ENCODE measurements at regions not wholly inside any gene's neighbourhood (a gene's known extent, or its start where the extent isn't known, plus 50 kb on each side); places are given as distances from the start of the nearest gene placed in this dataset.
A peak's percentile ranks its signal among the peaks of the same experiment; 100 is the strongest.

GRCh38 chr1:5430136-5430535 lies 562.1 kb downstream of the NPHP4 start:
- Mint-ChIP-seq H3K27ac (no peak overlapping the region), H3K9me3 (no peaks in the 10 kb centered on the region), H3K27me3 (peaks cover 14 to 54% of the 10 kb centered on the region in 2 donors), H3K4me1 (peaks cover 0 to 14% (median 2%) of the 10 kb centered on the region in 3 donors), H3K36me3 (peaks cover 0 to 3% (median 0%) of the 10 kb centered on the region in 3 donors), H3K4me3 (no peak overlapping the region)
- DNase-seq: no peak
- ChIA-PET CTCF (no interaction called here), POLR2A (no interaction called here)
- H3K4me1 ChIP-seq (ENCODE audit: insufficient read depth, low read length): no peaks in the 10 kb centered on the region
- peaks cover 6% of the 10 kb centered on the region for H3K27me3 ChIP-seq (ENCODE audit: insufficient read depth, low read length, poor library complexity, severe bottlenecking)
- no peaks in the 10 kb centered on the region for H3K36me3 ChIP-seq (ENCODE audit: insufficient read depth, low read length)
- H3K4me3 ChIP-seq (ENCODE audit: low read length): no peak overlapping the region
- H3K9me3 ChIP-seq (ENCODE audit: low read length): no peaks in the 10 kb centered on the region
- H3K27ac ChIP-seq (ENCODE audit: low read depth, low read length): no peak overlapping the region

GRCh38 chr1:5428351-5428750 lies 563.9 kb downstream of the NPHP4 start:
- Histone ChIP-seq H3K4me3 (ENCODE audit: low read length) (no peak overlapping the region), H3K27me3 (ENCODE audit: insufficient read depth, low read length, poor library complexity, severe bottlenecking) (peaks cover 6% of the 10 kb centered on the region), H3K9me3 (ENCODE audit: low read length) (no peaks in the 10 kb centered on the region), H3K36me3 (ENCODE audit: insufficient read depth, low read length) (no peaks in the 10 kb centered on the region), H3K27ac (ENCODE audit: low read depth, low read length) (no peak overlapping the region), H3K4me1 (ENCODE audit: insufficient read depth, low read length) (peaks cover 5% of the 10 kb centered on the region)
- POLR2A ChIA-PET: no interaction called here
- H3K27me3 Mint-ChIP-seq: peaks cover 13 to 41% of the 10 kb centered on the region in 2 donors
- DNase-seq: no peak
- peaks cover 0 to 3% (median 0%) of the 10 kb centered on the region in 3 donors for H3K36me3 Mint-ChIP-seq
- no peak overlapping the region for H3K4me3 Mint-ChIP-seq
- no peaks in the 10 kb centered on the region for H3K9me3 Mint-ChIP-seq
- peak overlapping the region in 2 of 8 donors; percentile 22 to 50 for H3K27ac Mint-ChIP-seq
- CTCF ChIA-PET: no interaction called here
- H3K4me1 Mint-ChIP-seq: peaks cover 8 to 29% (median 8%) of the 10 kb centered on the region in 3 donors

DNA sequence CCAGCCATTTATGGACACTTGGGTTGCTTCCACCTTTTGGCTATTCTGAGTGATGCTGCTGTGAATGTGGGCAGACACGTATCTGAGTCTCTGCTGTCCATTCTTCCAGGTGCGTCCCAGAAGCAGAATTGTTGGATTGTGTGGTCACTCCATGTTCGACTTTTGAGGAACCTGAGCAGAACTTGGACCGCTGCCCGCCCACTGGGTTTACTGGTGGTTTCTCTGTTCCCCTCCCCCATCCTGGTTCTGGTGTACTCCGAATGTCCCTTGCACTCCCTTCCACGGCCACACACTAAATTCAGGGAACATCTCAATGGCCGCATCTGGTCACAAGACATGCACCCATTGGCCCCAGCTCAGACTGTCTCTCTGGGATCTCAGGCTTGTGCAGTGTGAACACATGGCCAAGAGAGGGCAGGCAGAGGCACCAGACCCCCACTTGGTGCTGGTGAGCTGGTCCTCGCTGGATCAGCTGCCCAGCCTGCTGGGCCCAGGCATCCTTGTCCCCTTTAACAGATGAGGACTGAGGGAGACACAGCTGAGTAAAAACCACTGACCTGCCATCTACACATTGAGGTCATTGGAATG lies 565.1 kb downstream of the NPHP4 start:
- H3K36me3 ChIP-seq (ENCODE audit: insufficient read depth, low read length): no peaks in the 10 kb centered on the region
- no peaks in the 10 kb centered on the region for H3K9me3 ChIP-seq (ENCODE audit: low read length)
- Mint-ChIP-seq H3K27ac (no peak overlapping the region), H3K9me3 (no peaks in the 10 kb centered on the region), H3K36me3 (peaks cover 0 to 3% (median 0%) of the 10 kb centered on the region in 3 donors), H3K27me3 (peaks cover 12 to 33% of the 10 kb centered on the region in 2 donors), H3K4me3 (no peak overlapping the region), H3K4me1 (peaks cover 21 to 41% (median 21%) of the 10 kb centered on the region in 3 donors)
- H3K4me3 ChIP-seq (ENCODE audit: low read length): no peak overlapping the region
- H3K27me3 ChIP-seq (ENCODE audit: insufficient read depth, low read length, poor library complexity, severe bottlenecking): peaks cover 6% of the 10 kb centered on the region
- peak in 1 of 5 donors; percentile 9 for DNase-seq
- ChIA-PET POLR2A (no interaction called here), CTCF (no interaction called here)
- no peak overlapping the region for H3K27ac ChIP-seq (ENCODE audit: low read depth, low read length)
- peaks cover 17% of the 10 kb centered on the region for H3K4me1 ChIP-seq (ENCODE audit: insufficient read depth, low read length)

DNA sequence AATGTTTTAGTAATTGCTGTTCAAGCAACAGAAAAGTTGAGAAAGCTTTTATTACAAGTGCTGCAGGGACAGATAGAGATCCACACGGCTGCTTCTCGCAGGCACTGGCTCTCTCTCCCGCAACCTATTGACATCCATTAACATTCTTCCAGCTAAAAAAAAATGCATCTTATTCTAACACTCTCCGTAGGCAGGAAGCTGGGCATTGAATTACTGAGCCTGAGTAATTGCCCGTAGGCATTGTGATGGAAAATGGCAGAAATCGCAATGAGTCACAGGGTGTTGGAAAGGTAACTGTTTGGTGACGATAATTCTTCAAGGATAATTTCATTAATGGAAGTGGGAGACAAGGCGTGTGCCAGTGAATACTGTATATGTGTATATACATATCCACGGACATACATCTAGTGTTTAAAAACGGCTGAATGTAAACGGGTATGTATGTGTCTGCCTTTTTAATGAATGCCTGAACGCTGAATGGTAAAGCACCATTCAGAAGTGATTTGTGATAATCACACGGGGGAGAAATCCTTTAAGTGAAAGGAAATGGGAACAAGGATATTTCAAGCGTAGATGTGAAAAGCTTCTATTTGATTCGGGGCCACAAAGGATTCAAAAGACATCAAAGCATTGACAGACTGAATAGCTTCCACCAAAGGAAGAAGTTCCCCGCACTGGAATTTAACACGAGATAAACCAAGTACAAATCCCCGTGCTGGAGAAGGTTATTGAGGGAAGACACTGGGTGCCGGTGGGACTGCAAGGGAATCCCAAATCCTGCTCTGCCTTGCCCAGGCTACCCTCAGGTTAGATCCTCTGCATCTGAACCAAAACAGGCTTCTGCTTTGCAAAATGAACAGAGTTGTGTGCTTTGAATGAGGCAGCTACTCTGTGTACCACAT lies 567.2 kb downstream of the NPHP4 start:
- H3K4me3 Mint-ChIP-seq: peak overlapping the region in 1 of 7 donors; percentile 5
- peaks cover 0 to 3% (median 0%) of the 10 kb centered on the region in 3 donors for H3K36me3 Mint-ChIP-seq
- DNase-seq: no peak
- H3K4me1 Mint-ChIP-seq: peaks cover 27 to 49% (median 28%) of the 10 kb centered on the region in 3 donors
- peaks cover 24% of the 10 kb centered on the region for H3K4me1 ChIP-seq (ENCODE audit: insufficient read depth, low read length)
- H3K27ac ChIP-seq (ENCODE audit: low read depth, low read length): no peak overlapping the region
- H3K9me3 Mint-ChIP-seq: no peaks in the 10 kb centered on the region
- no peak overlapping the region for H3K27ac Mint-ChIP-seq
- peaks cover 6% of the 10 kb centered on the region for H3K27me3 ChIP-seq (ENCODE audit: insufficient read depth, low read length, poor library complexity, severe bottlenecking)
- H3K36me3 ChIP-seq (ENCODE audit: insufficient read depth, low read length): no peaks in the 10 kb centered on the region
- POLR2A ChIA-PET: no interaction called here
- CTCF ChIA-PET: no interaction called here
- peaks cover 11 to 21% of the 10 kb centered on the region in 2 donors for H3K27me3 Mint-ChIP-seq
- no peak overlapping the region for H3K4me3 ChIP-seq (ENCODE audit: low read length)
- no peaks in the 10 kb centered on the region for H3K9me3 ChIP-seq (ENCODE audit: low read length)

GRCh38 chr1:5423109-5423508 lies 569.1 kb downstream of the NPHP4 start:
- Mint-ChIP-seq H3K27ac (peak overlapping the region in 7 of 8 donors; percentile 7 to 89 (median 74)), H3K9me3 (no peaks in the 10 kb centered on the region), H3K27me3 (peaks cover 6 to 12% of the 10 kb centered on the region in 2 donors), H3K36me3 (peaks cover 0 to 3% (median 0%) of the 10 kb centered on the region in 3 donors), H3K4me1 (peaks cover 27 to 41% (median 30%) of the 10 kb centered on the region in 3 donors), H3K4me3 (peak overlapping the region in 6 of 7 donors; percentile 42 to 92 (median 66))
- ChIA-PET CTCF (interaction anchor here (2.1 kb wide), 1 partner anchor 9 kb away, joined by 4 read pairs; no protein-coding TSS in a partner anchor), POLR2A (no interaction called here)
- peak; percentile 7 to 58 (median 29) for DNase-seq
- Histone ChIP-seq H3K4me3 (ENCODE audit: low read length) (peak overlapping the region; percentile 31), H3K27me3 (ENCODE audit: insufficient read depth, low read length, poor library complexity, severe bottlenecking) (no peaks in the 10 kb centered on the region), H3K4me1 (ENCODE audit: insufficient read depth, low read length) (peaks cover 24% of the 10 kb centered on the region), H3K9me3 (ENCODE audit: low read length) (no peaks in the 10 kb centered on the region), H3K36me3 (ENCODE audit: insufficient read depth, low read length) (no peaks in the 10 kb centered on the region), H3K27ac (ENCODE audit: low read depth, low read length) (no peak overlapping the region)

DNA sequence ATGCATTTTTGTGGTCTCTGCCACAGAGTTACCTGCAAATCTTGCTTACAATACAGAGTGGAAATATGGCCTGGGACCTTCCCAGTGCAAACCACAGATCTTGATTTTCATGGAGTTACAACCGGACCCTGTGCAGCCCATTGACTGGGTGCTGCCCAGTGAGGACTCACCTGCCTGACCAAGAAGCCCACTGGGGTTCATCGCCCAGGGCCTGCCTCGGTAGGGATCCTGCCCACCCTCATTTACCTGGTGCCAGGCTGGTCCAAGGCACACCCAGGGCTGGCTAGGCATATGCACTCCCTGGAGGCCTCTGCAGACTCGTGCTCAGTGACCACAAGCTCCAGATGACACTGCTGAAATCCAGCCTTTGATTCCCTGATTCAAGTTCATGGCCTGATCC lies 572.7 kb downstream of the NPHP4 start:
- Mint-ChIP-seq H3K4me1 (peaks cover 27 to 34% (median 28%) of the 10 kb centered on the region in 3 donors), H3K4me3 (no peak overlapping the region), H3K27ac (no peak overlapping the region), H3K27me3 (peaks cover 0 to 4% of the 10 kb centered on the region in 2 donors), H3K36me3 (no peaks in the 10 kb centered on the region), H3K9me3 (no peaks in the 10 kb centered on the region)
- H3K4me3 ChIP-seq (ENCODE audit: low read length): no peak overlapping the region
- POLR2A ChIA-PET: no interaction called here
- CTCF ChIA-PET: interaction anchor here (1.3 kb wide), 1 partner anchor 8 kb away, joined by 4 read pairs; no protein-coding TSS in a partner anchor
- H3K27me3 ChIP-seq (ENCODE audit: insufficient read depth, low read length, poor library complexity, severe bottlenecking): no peaks in the 10 kb centered on the region
- H3K4me1 ChIP-seq (ENCODE audit: insufficient read depth, low read length): peaks cover 24% of the 10 kb centered on the region
- H3K27ac ChIP-seq (ENCODE audit: low read depth, low read length): no peak overlapping the region
- no peak for DNase-seq
- no peaks in the 10 kb centered on the region for H3K36me3 ChIP-seq (ENCODE audit: insufficient read depth, low read length)
- no peaks in the 10 kb centered on the region for H3K9me3 ChIP-seq (ENCODE audit: low read length)

DNA sequence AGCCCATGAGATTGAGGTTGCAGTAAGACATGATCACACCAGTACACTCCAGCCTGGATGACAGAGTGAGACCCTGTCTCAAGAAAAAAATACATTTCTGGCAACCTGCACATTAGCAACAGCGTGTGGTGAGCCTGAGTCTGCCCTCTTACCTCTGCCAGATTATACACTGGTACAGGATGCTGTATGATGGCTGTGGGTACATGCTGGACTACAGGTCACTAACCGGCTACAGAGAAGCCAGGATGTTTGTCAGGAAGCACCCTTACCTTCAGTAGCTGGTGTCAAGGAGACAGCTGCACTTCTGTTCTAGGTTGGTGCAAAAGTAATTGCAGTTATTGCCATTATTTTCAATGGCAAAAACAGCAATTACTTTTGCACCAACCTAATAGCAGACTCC lies 575.7 kb downstream of the NPHP4 start:
- Mint-ChIP-seq H3K4me1 (peaks cover 6 to 18% (median 17%) of the 10 kb centered on the region in 3 donors), H3K9me3 (no peaks in the 10 kb centered on the region), H3K36me3 (no peaks in the 10 kb centered on the region), H3K27me3 (no peaks in the 10 kb centered on the region), H3K4me3 (no peak overlapping the region), H3K27ac (no peak overlapping the region)
- POLR2A ChIA-PET: interaction anchor here (0.7 kb wide), 1 partner anchor 84 kb away, joined by 12 read pairs; no protein-coding TSS in a partner anchor
- no peaks in the 10 kb centered on the region for H3K36me3 ChIP-seq (ENCODE audit: insufficient read depth, low read length)
- no peaks in the 10 kb centered on the region for H3K9me3 ChIP-seq (ENCODE audit: low read length)
- peaks cover 9% of the 10 kb centered on the region for H3K4me1 ChIP-seq (ENCODE audit: insufficient read depth, low read length)
- no peak overlapping the region for H3K27ac ChIP-seq (ENCODE audit: low read depth, low read length)
- H3K27me3 ChIP-seq (ENCODE audit: insufficient read depth, low read length, poor library complexity, severe bottlenecking): no peaks in the 10 kb centered on the region
- CTCF ChIA-PET: interaction anchor here (0.6 kb wide), 1 partner anchor 515 kb away, joined by 3 read pairs; no protein-coding TSS in a partner anchor
- no peak overlapping the region for H3K4me3 ChIP-seq (ENCODE audit: low read length)
- no peak for DNase-seq

DNA sequence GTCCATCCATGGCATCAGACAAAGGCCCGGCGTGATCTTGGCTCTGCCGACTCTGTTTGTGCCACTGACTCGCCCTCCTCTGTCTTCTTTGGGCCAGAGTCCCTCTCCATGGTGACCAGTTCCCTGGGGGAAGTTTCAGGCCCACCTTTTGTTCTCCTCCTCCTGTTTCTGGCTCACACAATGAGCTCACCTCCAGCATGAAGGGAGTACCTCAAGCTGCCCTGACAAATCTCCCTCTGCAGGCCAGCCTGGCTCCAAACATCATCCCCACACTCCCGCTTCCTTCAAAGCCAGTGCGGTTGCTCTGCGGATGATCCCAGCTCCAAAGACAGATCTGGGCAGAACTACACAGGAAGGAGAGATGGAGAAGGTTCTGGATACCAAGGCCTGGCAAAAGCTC lies 576.6 kb downstream of the NPHP4 start:
- DNase-seq: no peak
- POLR2A ChIA-PET: no interaction called here
- CTCF ChIA-PET: no interaction called here
- H3K27ac ChIP-seq (ENCODE audit: low read depth, low read length): no peak overlapping the region
- Mint-ChIP-seq H3K36me3 (no peaks in the 10 kb centered on the region), H3K4me1 (peaks cover 14 to 27% (median 20%) of the 10 kb centered on the region in 3 donors), H3K4me3 (no peak overlapping the region), H3K9me3 (no peaks in the 10 kb centered on the region), H3K27ac (peak overlapping the region in 2 of 8 donors; percentile 10 to 32), H3K27me3 (no peaks in the 10 kb centered on the region)
- H3K9me3 ChIP-seq (ENCODE audit: low read length): no peaks in the 10 kb centered on the region
- H3K36me3 ChIP-seq (ENCODE audit: insufficient read depth, low read length): no peaks in the 10 kb centered on the region
- H3K4me3 ChIP-seq (ENCODE audit: low read length): no peak overlapping the region
- H3K4me1 ChIP-seq (ENCODE audit: insufficient read depth, low read length): peaks cover 15% of the 10 kb centered on the region
- H3K27me3 ChIP-seq (ENCODE audit: insufficient read depth, low read length, poor library complexity, severe bottlenecking): no peaks in the 10 kb centered on the region
